HepG2 (cell line): ENCODE measurements at regions not wholly inside any gene's neighbourhood (a gene's known extent, or its start where the extent isn't known, plus 50 kb on each side); places are given as distances from the start of the nearest gene placed in this dataset.

ENCODE experiments used
- ATAC-seq: fragments of 200-7000 bp; cut with Tn5 transposase; 3 replicates; pipeline ENCODE4 v1.9.1; 2020; ENCODE audit warnings: mild to moderate bottlenecking, moderate library complexity
- BruUV-seq: library from RNA; stranded (reverse); fragments of 400-500 nt; replicated peaks from 2 replicates; lab custom pipeline; 2021; lab: Mats Ljungman, UMichigan
- CTCF ChIA-PET: fragments of 300-600 bp; formaldehyde crosslinking; extraction: SDS; loops from one replicate; lab custom pipeline; 2021; ENCODE audit warnings: low total read pairs, inconsistent platforms, low intra/inter-chr PET ratio; lab: Yijun Ruan, JAX
- POLR2A ChIA-PET: fragments of 350-600 bp; sonication (Branson Sonifier 250); formaldehyde crosslinking; loops from one replicate; lab custom pipeline; 2020; ENCODE audit warnings: antibody characterized with exemption, inconsistent platforms; lab: Yijun Ruan, JAX
- DNase-seq: peaks from one replicate; pipeline ENCODE4 v3.0.0-alpha.2; 2015; ENCODE audit warnings: low spot score
- FAIRE-seq: peaks from 3 replicates; lab custom pipeline; 2011; peaks lifted over from hg19 to GRCh38; lab: Jason Lieb, UNC
- H2AFZ ChIP-seq: one replicate; pipeline ENCODE4 v1.6.1; 2011; ENCODE audit warnings: low read length, inconsistent platforms
- H3K27ac ChIP-seq: fragments of 300-600 bp; 3 replicates; pipeline ENCODE4 v1.8.0; 2011; ENCODE audit warnings: mixed run types, mild to moderate bottlenecking, mixed read lengths, low read length, inconsistent platforms; ENCODE audit not compliant: insufficient read depth; ENCODE audit errors: extremely low read length
- H3K27me3 ChIP-seq, 2 experiments: fragments of 200-600 bp in 1 of 2; 2 replicates in 1 of 2; 3 replicates in 1 of 2; pipeline versions ENCODE4 v1.6.0 to v1.8.0; 2011; ENCODE audit warnings: low read length in 2 of 2, mild to moderate bottlenecking in 2 of 2, moderate library complexity in 2 of 2, inconsistent platforms in 1 of 2; ENCODE audit not compliant: insufficient read depth in 2 of 2, control insufficient read depth in 1 of 2
- H3K36me3 ChIP-seq, 2 experiments: fragments of 200-600 bp in 1 of 2; replicated peaks in 1 of 2; 2 replicates in 1 of 2; 3 replicates in 1 of 2; pipeline versions ENCODE4 v1.5.1 to v1.8.0; 2011; ENCODE audit warnings: low read length in 2 of 2, inconsistent platforms in 1 of 2; ENCODE audit not compliant: insufficient read depth in 2 of 2, control insufficient read depth in 1 of 2
- H3K4me1 ChIP-seq: 2 replicates; pipeline ENCODE4 v1.5.1; 2012; ENCODE audit warnings: low read length, inconsistent platforms; ENCODE audit not compliant: insufficient read depth
- H3K4me2 ChIP-seq: 2 replicates; pipeline ENCODE4 v1.6.0; 2011; ENCODE audit warnings: low read depth, low read length, inconsistent platforms
- H3K4me3 ChIP-seq, 3 experiments: fragments of 200-600 bp in 1 of 3; sonication (generic), shearing (Covaris generic) in 1 of 3; replicated peaks in 1 of 3; 2 replicates each; pipeline ENCODE4 v1.5.1; 2011 to 2016; ENCODE audit warnings: low read length in 3 of 3, inconsistent platforms in 2 of 3, low read depth in 2 of 3, mild to moderate bottlenecking in 2 of 3, control low read depth in 1 of 3, mixed read lengths in 1 of 3; ENCODE audit not compliant: insufficient read depth in 1 of 3
- H3K79me2 ChIP-seq: one replicate; pipeline ENCODE4 v1.6.1; 2011; ENCODE audit warnings: low read length, inconsistent platforms; ENCODE audit not compliant: insufficient read depth
- H3K9ac ChIP-seq: 2 replicates; pipeline ENCODE4 v1.6.0; 2011; ENCODE audit warnings: mild to moderate bottlenecking, low read depth, low read length, inconsistent platforms; ENCODE audit not compliant: insufficient read depth
- H3K9me3 ChIP-seq: 2 replicates; pipeline ENCODE4 v1.5.1; 2012; ENCODE audit warnings: mild to moderate bottlenecking, low read length
- H4K20me1 ChIP-seq: 2 replicates; pipeline ENCODE4 v1.6.0; 2011; ENCODE audit warnings: inconsistent platforms, mild to moderate bottlenecking, low read length, moderate library complexity; ENCODE audit not compliant: insufficient read depth
- CENPBD1 ChIP-seq: sonication (generic); formaldehyde crosslinking; IDR thresholded peaks from 2 replicates; pipeline ENCODE4 v1.8.0; 2022; ENCODE audit warnings: missing genetic modification reagents, low read depth, mild to moderate bottlenecking, borderline replicate concordance
- CENPT ChIP-seq: sonication (generic); formaldehyde crosslinking; IDR thresholded peaks from 2 replicates; pipeline ENCODE4 v1.8.0; 2022; ENCODE audit warnings: low read depth, mild to moderate bottlenecking, moderate library complexity, missing genetic modification reagents
- ELF1 ChIP-seq: sonication (generic); formaldehyde crosslinking; IDR thresholded peaks from 2 replicates; pipeline ENCODE4 v1.4.0; 2020; ENCODE audit warnings: missing genetic modification reagents
- HOXA3 ChIP-seq: sonication (generic); formaldehyde crosslinking; IDR thresholded peaks from 2 replicates; pipeline ENCODE4 v1.5.0; 2020; ENCODE audit warnings: missing genetic modification reagents
- LRRFIP1 ChIP-seq: sonication (generic); formaldehyde crosslinking; conservative IDR thresholded peaks from 2 replicates; pipeline ENCODE4 v1.4.0; 2020; ENCODE audit warnings: missing genetic modification reagents
- ZBTB8A ChIP-seq: sonication (generic); formaldehyde crosslinking; IDR thresholded peaks from 2 replicates; pipeline ENCODE4 v1.4.0; 2020; ENCODE audit warnings: mild to moderate bottlenecking, low read depth, missing genetic modification reagents, borderline replicate concordance
- ZNF549 ChIP-seq: sonication (generic); formaldehyde crosslinking; IDR thresholded peaks from 2 replicates; pipeline ENCODE4 v1.5.0; 2020; ENCODE audit warnings: missing genetic modification reagents
- WGBS: methylation state at CpG from one replicate; pipeline ENCODE4 v1.1.6; 2017; ENCODE audit warnings: low lambda C conversion rate; 5-methylcytosine and 5-hydroxymethylcytosine counted together
- in situ Hi-C: cut with HindIII; loops from 2 replicates; pipeline ENCODE4 v1.10.0; 2017; ENCODE audit warnings: low pct_unique_long_range_greater_than_20kb; ENCODE audit not compliant: extremely low pct_ligation_motif_present
- intact Hi-C: fragments of 100-400 bp; cut with micrococcal nuclease; formaldehyde crosslinking; loops from one replicate; pipeline ENCODE4 v1.10.0; 2022; ENCODE audit not compliant: unreplicated experiment
- TF ChIP-seq, protein P1 (sequence below): sonication (generic); formaldehyde crosslinking; IDR thresholded peaks from 2 replicates; pipeline ENCODE4 v1.4.0; 2020; ENCODE audit warnings: missing genetic modification reagents, mild to moderate bottlenecking, borderline replicate concordance

DNA sequence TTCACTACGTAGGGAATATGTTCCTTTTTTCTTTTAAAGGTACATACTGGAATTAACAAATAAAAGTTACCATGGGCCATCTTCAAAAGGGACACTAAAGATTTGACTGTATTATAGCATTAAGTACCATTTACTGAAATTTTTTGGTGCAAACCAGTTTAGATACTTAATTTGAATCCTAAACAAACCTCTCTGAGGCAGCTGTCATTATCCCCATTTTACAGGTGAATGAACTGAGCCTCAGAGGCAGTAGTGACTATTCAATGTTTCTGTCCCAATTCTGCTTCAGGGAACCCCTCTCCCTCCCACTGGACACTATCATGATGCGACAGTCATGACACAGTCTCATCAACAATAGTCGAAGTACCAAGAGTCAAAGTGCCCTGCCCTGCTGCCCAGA, 76.2 kb upstream of the PHF21A start:
- no peaks in the 10 kb centered on the region for H4K20me1 ChIP-seq
- FAIRE-seq (no peak), DNase-seq (no peak), ATAC-seq (no peak)
- H3K27me3 ChIP-seq = peaks cover 0 to 20% of the 10 kb centered on the region in 2 experiments; a peak in 2 of 5 replicates
- in situ Hi-C loops (no loop called here), intact Hi-C loops (no loop called here)
- WGBS = 40% methylated on average over 3 of the region's 3 CpGs
- POLR2A ChIA-PET = no interaction called here
- H3K36me3 ChIP-seq = no peaks in the 10 kb centered on the region
- H3K9me3 ChIP-seq = no peaks in the 10 kb centered on the region
- H3K4me3 ChIP-seq = no peak overlapping the region
- H3K4me2 ChIP-seq = no peak overlapping the region
- H3K27ac ChIP-seq = no peak overlapping the region
- BruUV-seq = no TSS peak
- H3K9ac ChIP-seq = no peak overlapping the region
- TF ChIP-seq ELF1 (CRISPR knock-in tag) = no peak
- TF ChIP-seq, protein P1, sequence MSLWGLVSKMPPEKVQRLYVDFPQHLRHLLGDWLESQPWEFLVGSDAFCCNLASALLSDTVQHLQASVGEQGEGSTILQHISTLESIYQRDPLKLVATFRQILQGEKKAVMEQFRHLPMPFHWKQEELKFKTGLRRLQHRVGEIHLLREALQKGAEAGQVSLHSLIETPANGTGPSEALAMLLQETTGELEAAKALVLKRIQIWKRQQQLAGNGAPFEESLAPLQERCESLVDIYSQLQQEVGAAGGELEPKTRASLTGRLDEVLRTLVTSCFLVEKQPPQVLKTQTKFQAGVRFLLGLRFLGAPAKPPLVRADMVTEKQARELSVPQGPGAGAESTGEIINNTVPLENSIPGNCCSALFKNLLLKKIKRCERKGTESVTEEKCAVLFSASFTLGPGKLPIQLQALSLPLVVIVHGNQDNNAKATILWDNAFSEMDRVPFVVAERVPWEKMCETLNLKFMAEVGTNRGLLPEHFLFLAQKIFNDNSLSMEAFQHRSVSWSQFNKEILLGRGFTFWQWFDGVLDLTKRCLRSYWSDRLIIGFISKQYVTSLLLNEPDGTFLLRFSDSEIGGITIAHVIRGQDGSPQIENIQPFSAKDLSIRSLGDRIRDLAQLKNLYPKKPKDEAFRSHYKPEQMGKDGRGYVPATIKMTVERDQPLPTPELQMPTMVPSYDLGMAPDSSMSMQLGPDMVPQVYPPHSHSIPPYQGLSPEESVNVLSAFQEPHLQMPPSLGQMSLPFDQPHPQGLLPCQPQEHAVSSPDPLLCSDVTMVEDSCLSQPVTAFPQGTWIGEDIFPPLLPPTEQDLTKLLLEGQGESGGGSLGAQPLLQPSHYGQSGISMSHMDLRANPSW = no peak
- no peak for TF ChIP-seq ZBTB8A (CRISPR knock-in tag)
- no peak for TF ChIP-seq HOXA3 (CRISPR knock-in tag)
- no peak for TF ChIP-seq CENPBD1 (CRISPR knock-in tag)
- no peak for TF ChIP-seq LRRFIP1 (CRISPR knock-in tag)
- TF ChIP-seq CENPT = no peak
- no peak for TF ChIP-seq ZNF549 (CRISPR knock-in tag)
- H2AFZ ChIP-seq = no peak overlapping the region
- H3K79me2 ChIP-seq = no peaks in the 10 kb centered on the region
- CTCF ChIA-PET = no interaction called here
- 0 out of 2 replicates have a peak, but pooled peaks cover 5% of the 10 kb centered on the region for H3K4me1 ChIP-seq
